ENCODE measurements at regions not wholly inside any gene's neighbourhood (a gene's known extent, or its start where the extent isn't known, plus 50 kb on each side); places are given as distances from the start of the nearest gene placed in this dataset.

DNA sequence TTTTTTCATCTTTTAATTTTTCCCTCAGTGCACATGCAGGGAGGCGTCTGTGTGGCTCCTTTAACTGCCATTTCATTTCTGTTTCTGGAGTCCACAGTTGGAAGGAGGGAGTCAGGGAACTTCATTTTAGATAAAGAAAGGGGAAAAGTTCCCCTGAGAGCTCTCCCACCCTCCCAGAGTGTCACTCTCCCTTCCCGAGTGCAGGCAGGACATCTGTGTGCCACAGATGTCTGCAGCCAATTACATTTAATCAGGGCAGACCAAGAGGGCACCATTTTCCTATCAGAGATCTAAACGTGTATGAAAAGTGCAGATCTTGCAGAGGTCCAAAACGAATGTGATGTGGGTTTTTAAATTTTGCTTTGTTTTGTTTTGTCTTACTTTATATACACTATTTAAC, 96.6 kb downstream of the PXDC1 start:
- Histone ChIP-seq H3K4me1 (ENCODE audit: low read depth) (peaks cover 15% of the 10 kb centered on the region), H3K36me3 (no peaks in the 10 kb centered on the region), H3K4me3 (no peak overlapping the region), H3K27ac (no peak overlapping the region), H3K27me3 (no peaks in the 10 kb centered on the region), H3K9me3 (ENCODE audit: low read depth) (no peaks in the 10 kb centered on the region)
- DNase-seq (ENCODE audit: low read depth in 1 of 2, low spot score in 1 of 2): no peak
- TF ChIP-seq, protein P1, sequence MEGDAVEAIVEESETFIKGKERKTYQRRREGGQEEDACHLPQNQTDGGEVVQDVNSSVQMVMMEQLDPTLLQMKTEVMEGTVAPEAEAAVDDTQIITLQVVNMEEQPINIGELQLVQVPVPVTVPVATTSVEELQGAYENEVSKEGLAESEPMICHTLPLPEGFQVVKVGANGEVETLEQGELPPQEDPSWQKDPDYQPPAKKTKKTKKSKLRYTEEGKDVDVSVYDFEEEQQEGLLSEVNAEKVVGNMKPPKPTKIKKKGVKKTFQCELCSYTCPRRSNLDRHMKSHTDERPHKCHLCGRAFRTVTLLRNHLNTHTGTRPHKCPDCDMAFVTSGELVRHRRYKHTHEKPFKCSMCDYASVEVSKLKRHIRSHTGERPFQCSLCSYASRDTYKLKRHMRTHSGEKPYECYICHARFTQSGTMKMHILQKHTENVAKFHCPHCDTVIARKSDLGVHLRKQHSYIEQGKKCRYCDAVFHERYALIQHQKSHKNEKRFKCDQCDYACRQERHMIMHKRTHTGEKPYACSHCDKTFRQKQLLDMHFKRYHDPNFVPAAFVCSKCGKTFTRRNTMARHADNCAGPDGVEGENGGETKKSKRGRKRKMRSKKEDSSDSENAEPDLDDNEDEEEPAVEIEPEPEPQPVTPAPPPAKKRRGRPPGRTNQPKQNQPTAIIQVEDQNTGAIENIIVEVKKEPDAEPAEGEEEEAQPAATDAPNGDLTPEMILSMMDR (IDR thresholded peaks at IDR 0.05; ENCODE audit: low read depth, low read length): no peak

DNA sequence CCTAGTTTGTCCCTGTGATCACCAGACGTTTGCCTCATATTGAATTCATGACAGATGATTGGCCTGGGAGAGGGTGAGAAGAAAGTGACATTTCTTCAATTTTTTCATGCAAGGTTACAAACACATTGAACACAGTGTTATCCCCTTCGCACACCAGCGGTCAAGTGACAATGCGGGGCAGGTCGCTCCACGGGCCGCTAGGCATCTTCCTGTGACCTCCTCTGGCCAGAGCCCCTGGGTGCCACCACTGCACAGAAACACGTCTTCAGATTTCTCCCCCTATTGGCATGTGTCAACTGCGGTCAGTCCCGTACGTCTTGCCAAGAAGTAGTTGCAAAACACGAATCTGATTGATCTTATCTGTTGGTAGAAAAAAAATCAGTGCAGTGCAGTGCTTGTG, 97.1 kb downstream of the PXDC1 start:
- Histone ChIP-seq H3K36me3 (no peaks in the 10 kb centered on the region), H3K27ac (no peak overlapping the region), H3K4me3 (no peak overlapping the region), H3K27me3 (no peaks in the 10 kb centered on the region), H3K9me3 (ENCODE audit: low read depth) (no peaks in the 10 kb centered on the region), H3K4me1 (ENCODE audit: low read depth) (peaks cover 18% of the 10 kb centered on the region)
- DNase-seq (ENCODE audit: low read depth in 1 of 2, low spot score in 1 of 2): no peak
- TF ChIP-seq, protein P1 (IDR thresholded peaks at IDR 0.05; ENCODE audit: low read depth, low read length): no peak

DNA sequence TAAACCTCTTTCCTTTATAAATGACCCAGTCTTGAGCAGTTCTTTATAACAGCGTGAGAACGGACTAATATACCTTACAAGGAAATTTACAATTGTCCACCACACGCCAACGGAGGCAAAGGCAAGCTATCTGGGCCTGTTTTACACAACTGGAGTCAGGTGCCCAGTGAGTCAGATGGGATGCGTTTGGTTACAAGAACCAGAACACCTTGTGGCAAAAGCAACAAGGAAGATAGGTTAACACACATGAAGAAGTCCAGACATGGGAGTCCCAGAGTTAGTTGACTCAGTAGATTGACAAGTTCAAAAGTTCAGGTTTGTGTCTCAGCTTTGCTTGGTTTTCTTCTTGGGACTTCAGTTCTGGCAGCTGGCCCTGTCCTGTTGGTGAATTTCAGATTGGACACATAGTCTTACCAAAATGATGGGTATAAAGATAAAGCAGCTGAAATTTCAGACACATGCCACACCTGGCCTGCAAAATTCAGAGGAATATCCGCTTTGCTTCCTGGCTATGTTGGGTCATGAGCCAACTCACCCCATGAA, 97.9 kb downstream of the PXDC1 start:
- TF ChIP-seq, protein P1 (IDR thresholded peaks at IDR 0.05; ENCODE audit: low read depth, low read length): no peak
- H3K4me1 ChIP-seq (ENCODE audit: low read depth): peaks cover 18% of the 10 kb centered on the region
- no peak for DNase-seq (ENCODE audit: low read depth in 1 of 2, low spot score in 1 of 2)
- no peaks in the 10 kb centered on the region for H3K27me3 ChIP-seq
- H3K4me3 ChIP-seq: no peak overlapping the region
- H3K9me3 ChIP-seq (ENCODE audit: low read depth): no peaks in the 10 kb centered on the region
- no peak overlapping the region for H3K27ac ChIP-seq
- no peaks in the 10 kb centered on the region for H3K36me3 ChIP-seq

DNA sequence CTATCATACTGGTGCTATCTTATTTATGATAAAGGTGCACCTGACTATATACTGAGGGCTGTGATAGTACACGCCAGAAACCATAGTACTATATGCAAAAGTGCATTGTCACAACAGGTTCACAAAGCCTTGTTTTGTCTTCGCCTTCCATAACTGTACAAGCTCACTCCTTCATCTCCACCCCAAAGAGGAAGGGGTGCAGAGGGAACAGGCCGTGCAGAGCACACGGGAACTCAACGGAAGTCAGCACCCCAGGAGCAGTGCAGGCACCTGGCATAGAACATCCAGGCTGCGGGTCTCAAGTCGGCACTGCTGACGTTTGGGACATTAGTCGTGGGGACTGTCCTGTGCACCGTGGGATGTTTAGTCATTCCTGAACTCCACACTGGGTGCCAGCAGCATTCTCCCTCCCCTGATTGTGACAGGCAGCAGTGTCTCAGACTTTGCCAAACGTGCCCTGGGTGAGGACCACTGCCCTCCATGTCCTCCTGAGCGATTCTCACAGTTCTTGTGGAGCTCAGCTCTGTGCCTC, 99.7 kb downstream of the PXDC1 start:
- TF ChIP-seq, protein P1 (IDR thresholded peaks at IDR 0.05; ENCODE audit: low read depth, low read length): no peak
- no peaks in the 10 kb centered on the region for H3K9me3 ChIP-seq (ENCODE audit: low read depth)
- no peak overlapping the region for H3K4me3 ChIP-seq
- H3K4me1 ChIP-seq (ENCODE audit: low read depth): peaks cover 18% of the 10 kb centered on the region
- no peaks in the 10 kb centered on the region for H3K36me3 ChIP-seq
- H3K27ac ChIP-seq: no peak overlapping the region
- no peak for DNase-seq (ENCODE audit: low read depth in 1 of 2, low spot score in 1 of 2)
- H3K27me3 ChIP-seq: no peaks in the 10 kb centered on the region

DNA sequence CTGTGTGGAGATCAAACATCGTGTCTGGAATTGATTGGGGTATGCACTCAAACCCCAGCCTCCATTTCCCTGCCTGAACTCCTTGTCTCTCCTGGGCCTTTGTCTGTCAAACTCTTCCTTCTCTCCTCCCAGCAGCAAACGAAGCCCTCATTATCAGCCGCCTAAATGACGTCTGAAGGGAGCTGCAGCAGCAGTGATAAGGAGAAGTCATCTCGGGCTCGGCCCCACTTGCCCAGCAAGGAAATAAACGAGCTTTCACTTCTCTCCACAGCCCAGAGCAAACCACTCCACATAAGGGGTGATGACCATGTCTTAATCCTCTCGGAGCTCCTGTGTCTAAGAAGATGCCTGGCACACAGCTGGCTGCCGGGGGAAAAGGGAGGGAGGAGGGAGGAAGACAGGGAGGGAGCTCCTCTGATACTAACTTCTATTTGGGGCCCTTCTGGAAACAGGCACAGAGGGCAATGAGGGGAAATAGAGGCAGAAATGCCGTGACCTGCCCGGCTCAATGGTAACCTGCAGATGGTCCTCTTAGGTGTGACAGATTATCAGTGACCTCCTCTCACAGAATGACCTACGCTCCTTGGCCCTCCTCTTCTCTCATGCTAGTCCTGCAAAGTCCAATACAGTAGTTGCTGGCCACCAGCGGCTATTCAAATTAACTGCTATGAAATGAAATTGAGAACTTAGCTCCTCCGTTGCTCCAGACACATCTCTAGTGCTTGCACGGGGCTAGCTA, 100.4 kb downstream of the PXDC1 start:
- Histone ChIP-seq H3K27me3 (no peaks in the 10 kb centered on the region), H3K4me1 (ENCODE audit: low read depth) (peaks cover 18% of the 10 kb centered on the region), H3K4me3 (no peak overlapping the region), H3K27ac (no peak overlapping the region), H3K36me3 (no peaks in the 10 kb centered on the region), H3K9me3 (ENCODE audit: low read depth) (no peaks in the 10 kb centered on the region)
- TF ChIP-seq, protein P1 (IDR thresholded peaks at IDR 0.05; ENCODE audit: low read depth, low read length): no peak
- DNase-seq (ENCODE audit: low read depth in 1 of 2, low spot score in 1 of 2): peak; percentile 26 to 32
